Testis (tissue), 2 donors: ENCODE measurements at regions not wholly inside any gene's neighbourhood (a gene's known extent, or its start where the extent isn't known, plus 50 kb on each side); places are given as distances from the start of the nearest gene placed in this dataset.

Experiments used
- POLR2A ChIP-seq: fragments of 450-650 bp; IDR thresholded peaks from one replicate; pipeline ENCODE4 v1.6.1; 2017; ENCODE audit warnings: antibody characterized with exemption, mild to moderate bottlenecking, moderate library complexity
- TF ChIP-seq, protein P1 (sequence below), 3 experiments: fragments of 450-650 bp in 2 of 3; fragments of 200-600 bp in 1 of 3; sonication (generic) in 1 of 3; IDR thresholded peaks; one replicate each; pipeline ENCODE4 v1.5.1; 2016 to 2019; ENCODE audit warnings: antibody characterized with exemption in 3 of 3, mild to moderate bottlenecking in 2 of 3, moderate library complexity in 1 of 3

DNA sequence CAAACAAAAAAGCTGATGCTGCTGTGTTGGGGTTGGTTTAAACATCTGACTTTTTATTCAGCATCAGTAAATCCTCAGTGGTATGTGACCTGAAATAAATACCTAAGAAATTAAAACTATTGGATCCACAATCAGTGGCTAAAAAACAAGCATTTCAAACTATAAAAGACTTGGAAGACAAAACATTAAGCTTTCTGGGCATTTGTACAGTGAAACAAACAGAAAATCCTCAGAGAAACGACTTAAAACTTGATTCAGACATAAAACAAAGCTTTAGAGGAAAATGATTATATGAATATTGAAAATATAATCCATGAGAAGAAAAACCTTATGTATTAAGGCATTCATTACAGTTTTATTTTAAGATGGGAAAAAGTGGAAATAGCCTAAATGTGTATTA is 213.3 kb upstream of the INTU start:
- TF ChIP-seq, protein P1, sequence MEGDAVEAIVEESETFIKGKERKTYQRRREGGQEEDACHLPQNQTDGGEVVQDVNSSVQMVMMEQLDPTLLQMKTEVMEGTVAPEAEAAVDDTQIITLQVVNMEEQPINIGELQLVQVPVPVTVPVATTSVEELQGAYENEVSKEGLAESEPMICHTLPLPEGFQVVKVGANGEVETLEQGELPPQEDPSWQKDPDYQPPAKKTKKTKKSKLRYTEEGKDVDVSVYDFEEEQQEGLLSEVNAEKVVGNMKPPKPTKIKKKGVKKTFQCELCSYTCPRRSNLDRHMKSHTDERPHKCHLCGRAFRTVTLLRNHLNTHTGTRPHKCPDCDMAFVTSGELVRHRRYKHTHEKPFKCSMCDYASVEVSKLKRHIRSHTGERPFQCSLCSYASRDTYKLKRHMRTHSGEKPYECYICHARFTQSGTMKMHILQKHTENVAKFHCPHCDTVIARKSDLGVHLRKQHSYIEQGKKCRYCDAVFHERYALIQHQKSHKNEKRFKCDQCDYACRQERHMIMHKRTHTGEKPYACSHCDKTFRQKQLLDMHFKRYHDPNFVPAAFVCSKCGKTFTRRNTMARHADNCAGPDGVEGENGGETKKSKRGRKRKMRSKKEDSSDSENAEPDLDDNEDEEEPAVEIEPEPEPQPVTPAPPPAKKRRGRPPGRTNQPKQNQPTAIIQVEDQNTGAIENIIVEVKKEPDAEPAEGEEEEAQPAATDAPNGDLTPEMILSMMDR (IDR thresholded peaks at IDR 0.05) = no peak
- no peak for TF ChIP-seq POLR2A
